ENCODE measurements at regions not wholly inside any gene's neighbourhood (a gene's known extent, or its start where the extent isn't known, plus 50 kb on each side); places are given as distances from the start of the nearest gene placed in this dataset.

DNA sequence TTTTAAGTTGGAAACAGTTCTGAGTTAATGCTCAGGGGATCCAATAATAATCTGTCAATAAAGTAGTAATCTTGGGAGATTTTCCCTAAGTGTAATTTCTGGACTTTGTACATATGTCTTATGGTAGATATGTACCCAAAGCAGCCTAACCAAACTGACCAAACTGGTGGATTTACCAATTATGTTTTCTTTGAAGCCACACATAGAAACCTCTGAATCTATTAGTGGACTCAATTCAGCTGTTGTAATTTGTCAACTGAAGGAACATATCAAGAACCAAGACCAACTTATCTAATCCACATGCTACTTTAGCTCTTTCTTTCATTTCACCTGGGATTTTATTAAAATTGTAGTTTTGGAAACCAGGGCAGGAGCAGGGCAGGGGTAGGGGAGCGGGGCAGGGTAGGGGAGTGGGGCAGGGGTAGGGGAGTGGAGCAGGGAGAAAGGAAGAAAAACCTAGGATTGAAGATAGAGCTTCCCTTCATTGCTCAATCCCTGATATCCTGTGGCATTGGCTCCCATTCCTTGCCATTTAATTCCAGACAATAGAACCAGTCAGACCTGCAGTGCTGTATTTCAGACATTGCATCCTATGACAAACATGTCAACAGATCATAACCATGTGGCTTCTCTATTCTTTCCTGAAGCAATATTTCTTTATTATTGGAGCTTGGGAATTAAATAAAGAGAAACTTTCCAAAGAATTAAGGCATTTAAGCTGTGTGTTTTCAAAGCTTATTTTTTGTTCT, 101.8 kb downstream of the NFKBIZ start:
- H3K4me3 ChIP-seq (ENCODE audit: low read length), result no peak overlapping the region
- peak; percentile 57 for DNase-seq (ENCODE audit: low read depth)
- TF ChIP-seq, protein P1, sequence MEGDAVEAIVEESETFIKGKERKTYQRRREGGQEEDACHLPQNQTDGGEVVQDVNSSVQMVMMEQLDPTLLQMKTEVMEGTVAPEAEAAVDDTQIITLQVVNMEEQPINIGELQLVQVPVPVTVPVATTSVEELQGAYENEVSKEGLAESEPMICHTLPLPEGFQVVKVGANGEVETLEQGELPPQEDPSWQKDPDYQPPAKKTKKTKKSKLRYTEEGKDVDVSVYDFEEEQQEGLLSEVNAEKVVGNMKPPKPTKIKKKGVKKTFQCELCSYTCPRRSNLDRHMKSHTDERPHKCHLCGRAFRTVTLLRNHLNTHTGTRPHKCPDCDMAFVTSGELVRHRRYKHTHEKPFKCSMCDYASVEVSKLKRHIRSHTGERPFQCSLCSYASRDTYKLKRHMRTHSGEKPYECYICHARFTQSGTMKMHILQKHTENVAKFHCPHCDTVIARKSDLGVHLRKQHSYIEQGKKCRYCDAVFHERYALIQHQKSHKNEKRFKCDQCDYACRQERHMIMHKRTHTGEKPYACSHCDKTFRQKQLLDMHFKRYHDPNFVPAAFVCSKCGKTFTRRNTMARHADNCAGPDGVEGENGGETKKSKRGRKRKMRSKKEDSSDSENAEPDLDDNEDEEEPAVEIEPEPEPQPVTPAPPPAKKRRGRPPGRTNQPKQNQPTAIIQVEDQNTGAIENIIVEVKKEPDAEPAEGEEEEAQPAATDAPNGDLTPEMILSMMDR (conservative IDR thresholded peaks at IDR 0.05; ENCODE audit: low read length), result no peak

DNA sequence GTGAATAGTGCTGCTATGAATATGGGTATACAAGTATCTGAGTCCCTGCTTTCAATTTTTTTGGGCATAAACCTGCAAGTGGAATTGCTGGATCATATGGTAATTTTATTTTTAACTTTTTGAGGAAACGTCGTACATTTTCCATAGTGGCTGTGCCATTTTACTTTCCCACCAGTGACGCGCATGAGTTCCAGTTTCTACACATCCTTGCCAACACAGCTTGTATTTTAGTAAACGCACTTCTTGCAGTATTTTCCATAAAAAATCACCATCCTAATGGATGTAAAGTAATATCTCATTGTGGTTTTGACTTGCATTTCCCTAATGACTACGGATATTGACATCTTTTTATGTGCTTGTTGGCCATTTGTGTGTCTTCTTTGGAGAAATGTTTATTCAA, 105.0 kb downstream of the NFKBIZ start:
- TF ChIP-seq, protein P1 (conservative IDR thresholded peaks at IDR 0.05; ENCODE audit: low read length), result no peak
- H3K4me3 ChIP-seq (ENCODE audit: low read length), result no peak overlapping the region
- no peak for DNase-seq (ENCODE audit: low read depth)

DNA sequence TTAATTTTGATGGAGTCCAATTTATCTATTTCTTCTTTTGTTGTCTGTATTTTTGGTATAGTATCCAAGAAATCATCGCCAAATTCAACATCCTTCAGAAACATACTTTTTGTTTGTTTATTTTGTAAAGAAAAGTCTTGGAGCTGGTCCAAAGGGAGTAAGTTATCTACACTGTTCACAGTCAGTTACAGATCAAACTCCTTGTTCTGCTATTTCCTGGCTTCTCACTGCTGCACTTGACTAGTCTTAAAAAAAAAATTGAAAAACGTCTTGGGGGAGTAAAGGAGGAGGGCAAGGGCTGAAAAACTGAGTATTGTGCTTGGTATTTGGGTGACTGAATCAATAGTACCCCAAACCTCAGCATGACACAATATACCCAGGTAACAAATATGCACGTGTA, 105.6 kb downstream of the NFKBIZ start:
- DNase-seq (ENCODE audit: low read depth), result no peak
- TF ChIP-seq, protein P1 (conservative IDR thresholded peaks at IDR 0.05; ENCODE audit: low read length), result no peak
- H3K4me3 ChIP-seq (ENCODE audit: low read length), result no peak overlapping the region

DNA sequence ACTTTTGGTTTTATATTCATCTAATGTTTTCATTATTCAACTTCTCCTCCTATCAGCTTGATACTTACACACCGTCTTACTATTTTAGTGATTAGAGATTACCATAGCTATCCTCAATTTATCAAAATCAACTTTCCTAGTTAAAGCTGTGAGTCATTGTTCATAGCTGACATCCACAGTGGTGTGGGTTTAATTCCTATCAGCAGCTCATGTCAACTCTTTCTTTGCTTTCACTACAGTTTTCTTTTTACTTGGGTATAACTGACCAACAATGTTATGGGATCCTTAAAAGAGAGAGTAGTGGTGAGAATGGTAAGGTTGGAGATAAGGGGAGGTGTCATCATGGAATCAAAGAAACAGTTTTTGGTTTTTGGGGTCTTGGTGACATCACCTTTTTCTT, 112.7 kb downstream of the NFKBIZ start:
- H3K4me3 ChIP-seq (ENCODE audit: low read length), result no peak overlapping the region
- DNase-seq (ENCODE audit: low read depth), result no peak
- TF ChIP-seq, protein P1 (conservative IDR thresholded peaks at IDR 0.05; ENCODE audit: low read length), result no peak

DNA sequence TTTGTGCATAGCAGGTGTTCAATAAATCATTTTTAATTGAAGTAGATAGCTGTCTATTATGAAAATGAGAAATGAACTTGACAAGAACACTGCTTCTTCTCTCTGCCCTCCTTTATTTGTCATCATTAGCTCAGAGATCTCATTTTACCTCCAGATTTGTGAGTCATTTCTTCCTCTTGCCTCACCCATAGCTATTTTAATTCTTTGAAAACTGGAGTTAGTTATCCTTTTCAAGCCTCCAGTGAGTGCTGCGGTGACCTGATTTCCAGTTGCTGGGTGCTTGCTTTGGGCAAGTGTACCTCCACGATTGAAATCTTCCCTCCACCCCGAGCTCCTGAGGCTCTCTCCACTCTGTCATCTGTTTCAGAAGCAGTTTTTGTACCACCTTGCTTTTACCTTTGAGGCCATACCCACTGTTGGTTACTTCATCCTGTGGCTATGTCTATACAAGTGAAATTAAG, 114.6 kb downstream of the NFKBIZ start:
- TF ChIP-seq, protein P1 (conservative IDR thresholded peaks at IDR 0.05; ENCODE audit: low read length), result no peak
- DNase-seq (ENCODE audit: low read depth), result peak; percentile 48
- H3K4me3 ChIP-seq (ENCODE audit: low read length), result no peak overlapping the region

DNA sequence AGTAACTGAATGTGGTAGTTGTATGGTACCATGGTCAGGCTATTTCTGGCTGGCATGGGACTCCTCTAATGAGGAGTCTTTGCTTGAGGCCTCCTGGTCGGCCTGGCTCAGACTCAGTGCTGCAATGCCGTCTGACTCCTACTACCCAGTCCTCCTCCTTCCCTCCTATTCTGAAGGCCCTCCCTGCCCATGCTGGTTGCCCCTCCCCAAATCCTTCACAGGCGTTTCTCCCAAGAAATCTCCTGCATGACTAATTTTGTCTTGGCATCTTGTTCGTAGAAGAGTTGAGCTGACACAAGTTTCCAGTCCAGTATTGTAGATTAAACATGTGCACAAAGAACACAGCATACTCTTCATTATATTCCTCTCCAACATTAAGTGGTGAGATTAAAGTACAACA, 115.5 kb downstream of the NFKBIZ start:
- TF ChIP-seq, protein P1 (conservative IDR thresholded peaks at IDR 0.05; ENCODE audit: low read length), result no peak
- DNase-seq (ENCODE audit: low read depth), result no peak
- H3K4me3 ChIP-seq (ENCODE audit: low read length), result no peak overlapping the region

DNA sequence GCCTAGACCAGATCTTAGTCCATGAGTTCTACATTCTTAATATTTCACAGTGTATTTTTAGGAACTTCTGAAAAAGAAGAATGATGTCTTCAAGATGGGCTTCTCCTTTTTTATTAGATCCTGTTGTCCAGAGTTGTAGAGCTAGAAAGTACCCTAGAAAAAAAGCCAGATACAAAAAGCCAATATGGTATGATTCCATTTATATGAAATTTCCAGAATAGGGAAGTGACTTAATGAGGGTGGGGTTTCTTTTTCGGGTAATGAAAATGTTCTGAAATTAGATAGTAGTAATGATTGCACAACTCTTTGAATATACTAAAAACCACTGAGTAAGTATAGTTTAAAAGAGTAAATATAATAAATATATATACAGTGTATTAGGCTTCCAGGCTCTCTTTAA, 116.9 kb downstream of the NFKBIZ start:
- no peak overlapping the region for H3K4me3 ChIP-seq (ENCODE audit: low read length)
- DNase-seq (ENCODE audit: low read depth), result no peak
- TF ChIP-seq, protein P1 (conservative IDR thresholded peaks at IDR 0.05; ENCODE audit: low read length), result no peak

Measured in AG10803 (cell line).